ENCODE measurements at regions not wholly inside any gene's neighbourhood (a gene's known extent, or its start where the extent isn't known, plus 50 kb on each side); places are given as distances from the start of the nearest gene placed in this dataset.
"Not testable (repeated sequence)": the region's sequence is repeated elsewhere in the genome, so short reads cannot be mapped to it uniquely, and the experiment has no call there.

- no peak overlapping the region for H3K27ac Mint-ChIP-seq
- no peak for ATAC-seq (ENCODE audit: low read depth)
- intact Hi-C loops (cut with micrococcal nuclease), result no loop called here
Measured at GRCh38 chr15:62327406-62327805, 162.3 kb upstream of the C2CD4B start.

GRCh38 chr15:62332472-62332871 is 167.4 kb upstream of the C2CD4B start:
- H3K4me3 Mint-ChIP-seq; H3K4me3 ChIP-seq (ENCODE audit: control extremely low read depth in 1 of 5, extremely low read depth in 1 of 5, insufficient read depth in 1 of 5, low read depth in 2 of 5, low read length in 4 of 5); H3K9ac ChIP-seq (ENCODE audit: low read length); H3K9me3 Mint-ChIP-seq (ENCODE audit: insufficient read depth); intact Hi-C loops (cut with micrococcal nuclease); H3K4me1 ChIP-seq (ENCODE audit: control insufficient read depth in 2 of 2, insufficient read depth in 2 of 2, low read length in 2 of 2); H3K4me1 Mint-ChIP-seq; CTCF ChIA-PET; ATAC-seq (ENCODE audit: low read depth); H3K27ac ChIP-seq (ENCODE audit: low read length in 2 of 2); H3K27ac Mint-ChIP-seq; H3K79me2 ChIP-seq (ENCODE audit: control insufficient read depth, insufficient read depth, low read length); H4K20me1 ChIP-seq (ENCODE audit: control insufficient read depth, insufficient read depth, low read length, poor library complexity, severe bottlenecking); H3K9me3 ChIP-seq (ENCODE audit: control extremely low read depth in 1 of 3, control insufficient read depth in 2 of 3, insufficient read depth in 1 of 3, low read length in 2 of 3); H3K4me2 ChIP-seq (replicated peaks; ENCODE audit: low read depth, low read length, poor library complexity, severe bottlenecking); H2AFZ ChIP-seq (ENCODE audit: insufficient read depth, low read depth, low read length, poor library complexity, severe bottlenecking); DNase-seq; H3K27me3 Mint-ChIP-seq; H3K27me3 ChIP-seq (replicated peaks in 1 of 4; ENCODE audit: control extremely low read depth in 1 of 4, control insufficient read depth in 3 of 4, insufficient read depth in 4 of 4, low read length in 3 of 4); POLR2A ChIA-PET; H3K36me3 ChIP-seq (replicated peaks in 1 of 2; ENCODE audit: control extremely low read depth in 1 of 2, control insufficient read depth in 1 of 2, extremely low read depth in 1 of 2, insufficient read depth in 2 of 2, low read length in 1 of 2): not testable (repeated sequence)
- WGBS (ENCODE audit: insufficient coverage), result 95% methylated on average over 10 of the region's 29 CpGs

More at GRCh38 chr15:62327406-62327805, 162.3 kb upstream of the C2CD4B start:
- no peak for TF ChIP-seq CTCF (IDR thresholded peaks at IDR 0.05)
- TF ChIP-seq EZH2 (IDR thresholded peaks at IDR 0.05; ENCODE audit: borderline replicate concordance, insufficient read depth, low read depth, low read length, poor library complexity, severe bottlenecking), result no peak
- WGBS (ENCODE audit: insufficient coverage), result no CpG with 5 or more reads among the region's 5 CpGs
- Histone ChIP-seq H3K4me3 (ENCODE audit: control extremely low read depth in 1 of 5, extremely low read depth in 1 of 5, insufficient read depth in 1 of 5, low read depth in 2 of 5, low read length in 4 of 5) (no peak overlapping the region), H4K20me1 (ENCODE audit: control insufficient read depth, insufficient read depth, low read length, poor library complexity, severe bottlenecking) (no peaks in the 10 kb centered on the region), H3K79me2 (ENCODE audit: control insufficient read depth, insufficient read depth, low read length) (no peaks in the 10 kb centered on the region), H3K4me2 (replicated peaks; ENCODE audit: low read depth, low read length, poor library complexity, severe bottlenecking) (no peak overlapping the region), H3K4me1 (ENCODE audit: control insufficient read depth in 2 of 2, insufficient read depth in 2 of 2, low read length in 2 of 2) (no peaks in the 10 kb centered on the region), H3K9ac (ENCODE audit: low read length) (no peak overlapping the region), H3K27ac (ENCODE audit: low read length in 2 of 2) (no peak overlapping the region), H3K27me3 (replicated peaks in 1 of 4; ENCODE audit: control extremely low read depth in 1 of 4, control insufficient read depth in 3 of 4, insufficient read depth in 4 of 4, low read length in 3 of 4) (peaks cover 0 to 2% (median 0%) of the 10 kb centered on the region in 4 experiments), H3K9me3 (ENCODE audit: control extremely low read depth in 1 of 3, control insufficient read depth in 2 of 3, insufficient read depth in 1 of 3, low read length in 2 of 3) (no peaks in the 10 kb centered on the region), H3K36me3 (replicated peaks in 1 of 2; ENCODE audit: control extremely low read depth in 1 of 2, control insufficient read depth in 1 of 2, extremely low read depth in 1 of 2, insufficient read depth in 2 of 2, low read length in 1 of 2) (no peaks in the 10 kb centered on the region), H2AFZ (ENCODE audit: insufficient read depth, low read depth, low read length, poor library complexity, severe bottlenecking) (no peak overlapping the region)
- H3K27me3 Mint-ChIP-seq, result no peaks in the 10 kb centered on the region
- POLR2A ChIA-PET, result no interaction called here
- H3K4me3 Mint-ChIP-seq, result no peak overlapping the region
- no peak for DNase-seq
- H3K4me1 Mint-ChIP-seq, result no peaks in the 10 kb centered on the region
- CTCF ChIA-PET, result no interaction called here
- no peaks in the 10 kb centered on the region for H3K9me3 Mint-ChIP-seq (ENCODE audit: insufficient read depth)

All from B cell (primary cell).